ENCODE measurements at regions not wholly inside any gene's neighbourhood (a gene's known extent, or its start where the extent isn't known, plus 50 kb on each side); places are given as distances from the start of the nearest gene placed in this dataset.

GRCh38 chr3:28575746-28576613, 227.4 kb upstream of the AZI2 start:
- Mint-ChIP-seq H3K27me3 (peaks cover 38 to 52% (median 48%) of the 10 kb centered on the region in 3 donors), H3K36me3 (no peaks in the 10 kb centered on the region), H3K4me1 (peaks cover 0 to 1% (median 0%) of the 10 kb centered on the region in 3 donors), H3K27ac (no peak overlapping the region), H3K4me3 (no peak overlapping the region), H3K9me3 (peaks cover 0 to 5% (median 0%) of the 10 kb centered on the region in 7 donors)
- DNase-seq (no peak), ATAC-seq (ENCODE audit: low read depth in 2 of 2) (no peak)

DNA sequence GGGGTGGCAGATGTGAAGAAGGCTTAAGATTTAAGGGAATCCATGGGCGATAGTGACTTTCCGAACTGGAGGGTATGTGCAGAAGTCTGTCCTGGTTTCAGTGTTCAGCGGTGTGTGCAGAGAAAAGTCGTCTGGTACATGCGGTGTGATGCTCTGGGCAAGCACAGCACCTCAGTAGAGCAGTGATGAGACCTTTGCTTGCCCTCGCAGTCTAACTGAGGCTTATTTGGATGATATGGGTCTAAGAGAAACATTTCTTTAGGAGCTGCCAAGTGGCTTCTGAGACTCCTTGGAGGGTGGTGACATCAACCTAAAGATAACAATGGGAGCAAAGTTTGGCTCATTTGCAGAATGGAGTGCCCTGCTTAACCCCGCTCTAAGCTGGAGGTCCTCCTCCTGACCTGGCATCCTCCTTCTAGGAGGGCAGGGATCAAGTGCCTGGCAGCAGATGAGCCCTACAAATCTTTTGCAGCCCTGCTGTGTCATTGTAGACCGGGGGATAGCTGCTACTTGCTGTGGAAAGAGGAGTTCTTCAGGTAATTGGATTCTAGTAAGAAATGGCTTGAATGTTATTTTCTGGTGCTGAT, 228.1 kb upstream of the AZI2 start:
- Mint-ChIP-seq H3K4me3 (peak overlapping the region in 1 of 8 donors; percentile 1), H3K9me3 (peaks cover 0 to 5% (median 2%) of the 10 kb centered on the region in 7 donors), H3K27ac (peak overlapping the region in 1 of 6 donors; percentile 14), H3K4me1 (peaks cover 0 to 1% (median 0%) of the 10 kb centered on the region in 3 donors), H3K36me3 (no peaks in the 10 kb centered on the region), H3K27me3 (peaks cover 35 to 55% (median 48%) of the 10 kb centered on the region in 3 donors)
- ATAC-seq (ENCODE audit: low read depth in 2 of 2) (no peak), DNase-seq (no peak)

DNA sequence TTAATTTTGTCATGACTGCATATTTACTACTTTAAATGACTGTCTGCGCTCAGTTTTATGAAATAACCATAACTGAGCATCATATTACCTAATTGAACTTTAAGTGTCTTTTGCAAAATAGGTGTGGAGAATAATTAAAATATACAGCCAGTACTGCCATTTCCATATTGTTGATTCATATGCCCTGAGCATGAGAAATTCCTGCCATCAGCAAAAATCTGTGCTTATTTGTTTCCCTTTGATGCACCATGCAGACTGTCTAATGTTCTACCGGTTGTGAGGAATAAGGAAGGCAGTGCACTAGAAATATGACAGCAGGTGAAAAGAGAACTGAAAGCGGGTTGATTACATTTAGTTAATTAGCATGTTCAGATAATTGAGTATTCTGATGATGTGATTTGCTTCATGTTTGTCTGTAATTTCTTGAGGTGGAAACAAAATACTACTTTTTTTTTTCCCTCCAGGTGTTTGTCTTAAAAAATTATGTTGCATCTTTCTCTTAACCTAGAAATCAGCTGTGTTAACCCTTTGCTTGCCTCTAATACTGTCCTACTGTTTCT, 229.4 kb upstream of the AZI2 start:
- H3K27me3 Mint-ChIP-seq, result peaks cover 34 to 58% (median 46%) of the 10 kb centered on the region in 3 donors

GRCh38 chr3:28586325-28586724, 237.7 kb upstream of the AZI2 start:
- H3K4me3 Mint-ChIP-seq, result no peak overlapping the region
- DNase-seq (no peak), ATAC-seq (ENCODE audit: low read depth in 2 of 2) (no peak)
- H3K9me3 Mint-ChIP-seq, result peaks cover 0 to 6% (median 3%) of the 10 kb centered on the region in 7 donors
- no peaks in the 10 kb centered on the region for H3K36me3 Mint-ChIP-seq
- peaks cover 0 to 7% (median 3%) of the 10 kb centered on the region in 3 donors for H3K27me3 Mint-ChIP-seq
- no peaks in the 10 kb centered on the region for H3K4me1 Mint-ChIP-seq
- H3K27ac Mint-ChIP-seq, result no peak overlapping the region

More for the DNA sequence above, 229.4 kb upstream of the AZI2 start:
- H3K27ac Mint-ChIP-seq, result peak overlapping the region in 1 of 6 donors; percentile 41
- DNase-seq (no peak), ATAC-seq (ENCODE audit: low read depth in 2 of 2) (no peak)
- H3K36me3 Mint-ChIP-seq, result no peaks in the 10 kb centered on the region
- H3K4me3 Mint-ChIP-seq, result no peak overlapping the region
- peaks cover 0 to 6% (median 2%) of the 10 kb centered on the region in 7 donors for H3K9me3 Mint-ChIP-seq
- H3K4me1 Mint-ChIP-seq, result peaks cover 0 to 1% (median 0%) of the 10 kb centered on the region in 3 donors

- ATAC-seq (ENCODE audit: low read depth in 2 of 2), result no peak
- Mint-ChIP-seq H3K27ac (no peak overlapping the region), H3K9me3 (peaks cover 0 to 6% (median 0%) of the 10 kb centered on the region in 7 donors), H3K4me3 (no peak overlapping the region), H3K4me1 (no peaks in the 10 kb centered on the region), H3K27me3 (peaks cover 0 to 3% (median 0%) of the 10 kb centered on the region in 3 donors), H3K36me3 (no peaks in the 10 kb centered on the region)
- DNase-seq, result no peak
These were observed 239.1 kb upstream of the AZI2 start for GRCh38 chr3:28587723-28588122.

GRCh38 chr3:28590216-28590615, 241.6 kb upstream of the AZI2 start:
- Mint-ChIP-seq H3K36me3 (no peaks in the 10 kb centered on the region), H3K9me3 (peaks cover 0 to 6% (median 0%) of the 10 kb centered on the region in 7 donors), H3K27ac (no peak overlapping the region), H3K4me1 (no peaks in the 10 kb centered on the region), H3K4me3 (no peak overlapping the region), H3K27me3 (peaks cover 0 to 3% (median 0%) of the 10 kb centered on the region in 3 donors)
- ATAC-seq (ENCODE audit: low read depth in 2 of 2) (no peak), DNase-seq (no peak)

DNA sequence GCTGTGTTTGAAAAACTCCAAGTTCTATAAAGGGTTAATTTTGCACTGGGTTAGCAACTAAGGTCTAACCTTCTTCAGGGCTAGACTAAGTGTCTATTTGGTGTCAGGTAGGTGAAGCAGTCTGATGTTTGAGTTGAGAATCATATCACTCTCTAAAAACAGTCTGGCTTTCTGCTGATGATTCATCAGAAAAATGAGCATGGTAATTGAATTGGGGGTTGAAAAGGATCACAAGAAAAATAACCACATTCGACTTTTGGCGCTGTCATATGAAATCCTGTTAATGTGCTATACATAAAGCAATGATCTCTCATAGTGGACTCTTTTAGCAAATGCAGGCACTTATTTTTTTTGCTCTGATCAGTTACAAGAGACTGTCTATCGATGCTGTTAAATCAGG, 242.2 kb upstream of the AZI2 start:
- Mint-ChIP-seq H3K36me3 (no peaks in the 10 kb centered on the region), H3K4me1 (no peaks in the 10 kb centered on the region), H3K4me3 (no peak overlapping the region), H3K9me3 (peaks cover 0 to 6% (median 0%) of the 10 kb centered on the region in 7 donors), H3K27ac (no peak overlapping the region), H3K27me3 (peaks cover 0 to 3% (median 0%) of the 10 kb centered on the region in 3 donors)
- DNase-seq, result no peak
- no peak for ATAC-seq (ENCODE audit: low read depth in 2 of 2)

- H3K27me3 Mint-ChIP-seq, result no peaks in the 10 kb centered on the region
- H3K9me3 Mint-ChIP-seq, result peaks cover 0 to 9% (median 4%) of the 10 kb centered on the region in 7 donors
- H3K4me3 Mint-ChIP-seq, result no peak overlapping the region
- DNase-seq (no peak), ATAC-seq (ENCODE audit: low read depth in 2 of 2) (no peak)
- H3K4me1 Mint-ChIP-seq, result no peaks in the 10 kb centered on the region
- no peak overlapping the region for H3K27ac Mint-ChIP-seq
- H3K36me3 Mint-ChIP-seq, result no peaks in the 10 kb centered on the region
These were observed 246.7 kb upstream of the AZI2 start for GRCh38 chr3:28595372-28595771.

DNA sequence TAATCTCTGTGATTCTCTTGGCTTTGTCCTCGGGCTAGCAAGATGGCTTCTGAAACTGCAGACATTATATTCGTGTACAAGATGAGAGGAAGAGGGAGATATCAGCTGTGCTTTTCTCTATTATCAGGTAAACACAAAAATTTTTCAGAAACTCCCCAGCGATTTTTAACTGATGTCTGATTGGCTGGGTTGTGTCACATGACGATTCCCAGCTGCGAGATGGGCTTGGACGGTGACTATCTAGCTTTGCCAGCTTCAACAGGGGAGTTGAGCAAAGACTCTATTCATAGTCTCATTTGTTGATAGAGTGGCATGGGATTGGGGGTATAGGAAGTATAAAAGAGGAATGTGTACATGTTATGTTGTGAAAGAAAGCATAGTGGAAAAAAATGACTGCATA, 248.8 kb upstream of the AZI2 start:
- no peak for DNase-seq
- ATAC-seq (ENCODE audit: low read depth in 2 of 2), result no peak
- Mint-ChIP-seq H3K4me3 (no peak overlapping the region), H3K4me1 (no peaks in the 10 kb centered on the region), H3K27me3 (no peaks in the 10 kb centered on the region), H3K36me3 (no peaks in the 10 kb centered on the region), H3K9me3 (peaks cover 0 to 9% (median 4%) of the 10 kb centered on the region in 7 donors), H3K27ac (peak overlapping the region in 1 of 6 donors; percentile 0)

DNA sequence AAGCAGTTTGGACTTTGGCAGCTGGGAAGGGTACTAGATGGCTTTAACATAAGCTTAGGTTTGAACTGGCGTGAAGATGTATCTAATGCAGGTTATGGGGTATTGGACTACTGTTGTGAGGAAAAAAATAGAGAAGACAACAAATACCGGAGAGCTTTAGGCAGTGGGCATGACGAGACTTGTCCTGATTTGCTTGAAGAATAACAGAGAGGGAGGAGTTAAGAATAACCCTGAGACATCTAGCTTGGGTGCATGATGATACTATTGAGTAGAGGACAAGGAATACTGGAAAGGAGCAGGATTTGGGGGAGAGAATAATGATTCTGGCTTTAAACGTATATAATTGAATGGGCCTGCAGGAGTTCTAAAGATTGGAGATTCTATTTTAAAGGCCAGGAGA, 249.5 kb upstream of the AZI2 start:
- Mint-ChIP-seq H3K9me3 (peaks cover 0 to 9% (median 4%) of the 10 kb centered on the region in 7 donors), H3K4me3 (no peak overlapping the region), H3K27me3 (no peaks in the 10 kb centered on the region), H3K27ac (no peak overlapping the region), H3K36me3 (no peaks in the 10 kb centered on the region), H3K4me1 (no peaks in the 10 kb centered on the region)
- DNase-seq (no peak), ATAC-seq (ENCODE audit: low read depth in 2 of 2) (no peak)

DNA sequence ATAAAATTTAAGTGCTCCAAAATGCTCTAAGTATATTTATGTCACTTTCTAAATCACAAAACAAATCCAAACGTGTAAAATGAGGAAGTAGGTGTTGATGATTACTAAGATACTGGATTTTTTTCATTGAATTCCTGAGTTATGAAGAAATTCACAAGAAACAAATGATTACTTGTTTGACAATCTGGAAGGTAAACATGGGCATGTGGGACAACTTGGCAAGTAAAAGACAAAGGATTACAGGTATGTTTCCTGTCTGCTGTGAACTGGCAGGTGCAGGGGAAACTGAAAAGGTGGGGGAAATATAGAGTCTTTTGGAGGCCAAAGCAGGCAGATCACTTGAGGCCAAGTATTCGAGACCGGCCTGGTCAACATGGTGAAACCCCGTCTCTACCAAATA, 252.7 kb upstream of the AZI2 start:
- H3K27me3 Mint-ChIP-seq, result no peaks in the 10 kb centered on the region
- H3K27ac Mint-ChIP-seq, result no peak overlapping the region
- H3K4me1 Mint-ChIP-seq, result no peaks in the 10 kb centered on the region
- ATAC-seq (ENCODE audit: low read depth in 2 of 2) (no peak), DNase-seq (no peak)
- no peaks in the 10 kb centered on the region for H3K36me3 Mint-ChIP-seq
- H3K4me3 Mint-ChIP-seq, result no peak overlapping the region
- H3K9me3 Mint-ChIP-seq, result peaks cover 0 to 9% (median 4%) of the 10 kb centered on the region in 7 donors

GRCh38 chr3:28606283-28606682, 257.7 kb upstream of the AZI2 start:
- H3K27ac Mint-ChIP-seq, result no peak overlapping the region
- H3K4me3 Mint-ChIP-seq, result no peak overlapping the region
- no peaks in the 10 kb centered on the region for H3K36me3 Mint-ChIP-seq
- H3K9me3 Mint-ChIP-seq, result peaks cover 0 to 5% (median under 1%) of the 10 kb centered on the region in 7 donors
- ATAC-seq (ENCODE audit: low read depth in 2 of 2) (no peak), DNase-seq (no peak)
- H3K27me3 Mint-ChIP-seq, result no peaks in the 10 kb centered on the region
- no peaks in the 10 kb centered on the region for H3K4me1 Mint-ChIP-seq

DNA sequence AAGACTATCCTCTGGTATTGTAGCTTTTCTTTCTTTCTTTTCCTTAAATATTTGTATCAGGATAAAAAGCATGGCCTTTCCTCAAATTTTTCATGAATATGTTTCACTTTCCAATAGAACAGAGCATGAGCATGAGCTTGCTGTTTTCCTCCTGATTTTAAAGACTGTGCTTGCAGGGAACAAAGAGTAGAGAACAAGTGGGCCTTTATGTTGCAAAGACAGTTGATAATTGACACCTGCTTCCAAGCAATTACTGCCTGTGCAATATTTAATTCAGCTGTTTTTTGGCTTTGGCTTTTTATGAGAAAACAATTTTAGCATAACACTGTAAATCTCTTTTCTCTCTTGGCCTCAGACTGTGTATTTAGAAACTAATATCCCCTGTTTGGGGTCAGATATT, 263.6 kb upstream of the AZI2 start:
- H3K9me3 Mint-ChIP-seq, result peaks cover 0 to 1% (median 0%) of the 10 kb centered on the region in 7 donors
- H3K27ac Mint-ChIP-seq, result no peak overlapping the region
- H3K27me3 Mint-ChIP-seq, result no peaks in the 10 kb centered on the region
- no peaks in the 10 kb centered on the region for H3K4me1 Mint-ChIP-seq
- no peak overlapping the region for H3K4me3 Mint-ChIP-seq
- DNase-seq, result no peak
- no peak for ATAC-seq (ENCODE audit: low read depth in 2 of 2)
- H3K36me3 Mint-ChIP-seq, result no peaks in the 10 kb centered on the region

Data from naive B cell (primary cell).